GM10266 (cell line): ENCODE measurements at regions not wholly inside any gene's neighbourhood (a gene's known extent, or its start where the extent isn't known, plus 50 kb on each side); places are given as distances from the start of the nearest gene placed in this dataset.
A peak's percentile ranks its signal among the peaks of the same experiment; 100 is the strongest.
"Not testable (repeated sequence)": the region's sequence is repeated elsewhere in the genome, so short reads cannot be mapped to it uniquely, and the experiment has no call there.

Experiments
- DNase-seq: peaks from one replicate; pipeline ENCODE4 v3.0.0; 2012; ENCODE audit errors: extremely low spot score
- CTCF ChIP-seq: IDR thresholded peaks from 2 replicates; pipeline ENCODE4 v1.5.1; 2012; ENCODE audit warnings: mild to moderate bottlenecking, low read depth; ENCODE audit not compliant: control insufficient read depth, insufficient read depth; ENCODE audit errors: missing control alignments

- DNase-seq, result no peak
- TF ChIP-seq CTCF, result no peak
Observed at GRCh38 chrX:3820167-3820566, 106.7 kb upstream of the PRKX start.

GRCh38 chrX:3817480-3817879, 104.0 kb upstream of the PRKX start:
- DNase-seq, result not testable (repeated sequence)

GRCh38 chrX:3815896-3816664, 102.6 kb upstream of the PRKX start:
- peak; percentile 7 for DNase-seq
- TF ChIP-seq CTCF, result no peak

- peak; percentile 36 for DNase-seq
- TF ChIP-seq CTCF, result peak; percentile 52
Observed at GRCh38 chrX:3811331-3812311, 98.2 kb upstream of the PRKX start.

- DNase-seq, result no peak
- no peak for TF ChIP-seq CTCF
Observed at GRCh38 chrX:3807906-3808305, 94.5 kb upstream of the PRKX start.

- TF ChIP-seq CTCF, result no peak
- DNase-seq, result no peak
Observed at GRCh38 chrX:3806630-3807029, 93.2 kb upstream of the PRKX start.

GRCh38 chrX:3803713-3804112, 90.3 kb upstream of the PRKX start:
- TF ChIP-seq CTCF, result no peak
- no peak for DNase-seq
